ENCODE measurements at regions not wholly inside any gene's neighbourhood (a gene's known extent, or its start where the extent isn't known, plus 50 kb on each side); places are given as distances from the start of the nearest gene placed in this dataset.
"Not testable (repeated sequence)": the region's sequence is repeated elsewhere in the genome, so short reads cannot be mapped to it uniquely, and the experiment has no call there.

- no peak for DNase-seq
These were observed 127.7 kb downstream of the ALDH8A1 start for GRCh38 chr6:134821928-134822864.

GRCh38 chr6:134821397-134821796, 128.5 kb downstream of the ALDH8A1 start:
- DNase-seq = no peak

GRCh38 chr6:134819863-134820800, 129.8 kb downstream of the ALDH8A1 start:
- no peak for DNase-seq

- DNase-seq = no peak
These were observed 130.7 kb downstream of the ALDH8A1 start for GRCh38 chr6:134819236-134819635.

GRCh38 chr6:134817448-134817847, 132.5 kb downstream of the ALDH8A1 start:
- no peak for DNase-seq

- DNase-seq = no peak
These were observed 133.1 kb downstream of the ALDH8A1 start for GRCh38 chr6:134816780-134817179.

GRCh38 chr6:134816300-134816699, 133.6 kb downstream of the ALDH8A1 start:
- DNase-seq = no peak

GRCh38 chr6:134814076-134814695, 135.7 kb downstream of the ALDH8A1 start:
- DNase-seq = no peak

GRCh38 chr6:134813146-134813545, 136.8 kb downstream of the ALDH8A1 start:
- no peak for DNase-seq

- no peak for DNase-seq
These were observed 139.5 kb downstream of the ALDH8A1 start for GRCh38 chr6:134810402-134810801.

GRCh38 chr6:134809130-134809529, 140.8 kb downstream of the ALDH8A1 start:
- DNase-seq = no peak

GRCh38 chr6:134806180-134806798, 143.6 kb downstream of the ALDH8A1 start:
- no peak for DNase-seq

GRCh38 chr6:134805168-134805567, 144.7 kb downstream of the ALDH8A1 start:
- no peak for DNase-seq

GRCh38 chr6:134804311-134804710, 145.6 kb downstream of the ALDH8A1 start:
- DNase-seq = not testable (repeated sequence)

GRCh38 chr6:134802426-134803058, 147.4 kb downstream of the ALDH8A1 start:
- DNase-seq = no peak

- no peak for DNase-seq
These were observed 152.3 kb downstream of the ALDH8A1 start for GRCh38 chr6:134797400-134798113.

GRCh38 chr6:134795691-134796090, 154.2 kb downstream of the ALDH8A1 start:
- DNase-seq = no peak

GRCh38 chr6:134795001-134795400, 154.9 kb downstream of the ALDH8A1 start:
- DNase-seq = no peak

GRCh38 chr6:134791243-134791843, 158.6 kb downstream of the ALDH8A1 start:
- DNase-seq = not testable (repeated sequence)

GRCh38 chr6:134787261-134787877, 162.5 kb downstream of the ALDH8A1 start:
- DNase-seq = no peak

Measured in stimulated activated CD4-positive, alpha-beta T cell treated with anti-CD3 and anti-CD28 coated beads, Interleukin-1b, Interleukin-23, amount 100 ng/mL, for 48 hours (primary cell).